ENCODE measurements at regions not wholly inside any gene's neighbourhood (a gene's known extent, or its start where the extent isn't known, plus 50 kb on each side); places are given as distances from the start of the nearest gene placed in this dataset.
A peak's percentile ranks its signal among the peaks of the same experiment; 100 is the strongest.
"Not testable (repeated sequence)": the region's sequence is repeated elsewhere in the genome, so short reads cannot be mapped to it uniquely, and the experiment has no call there.

DNA sequence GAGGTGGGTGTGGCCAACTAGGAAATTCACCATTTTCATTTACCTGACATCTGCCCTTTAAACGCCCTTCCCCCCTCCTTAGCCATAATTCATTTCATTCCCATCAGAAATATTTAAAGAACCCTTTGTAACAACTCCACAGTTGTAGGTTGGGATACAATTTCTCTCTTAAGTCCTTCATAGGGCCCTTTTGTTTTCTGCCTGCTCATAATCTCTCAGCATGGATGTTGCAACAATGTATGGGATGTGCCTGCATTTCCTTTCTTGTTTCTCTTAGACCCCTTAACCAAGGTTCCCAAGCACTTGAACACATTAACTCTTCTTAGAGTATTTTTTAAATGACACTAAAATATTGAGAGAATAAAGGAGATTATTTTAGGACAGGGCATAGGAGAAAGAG, 51.7 kb upstream of the MYO10 start:
- DNase-seq, result no peak

DNA sequence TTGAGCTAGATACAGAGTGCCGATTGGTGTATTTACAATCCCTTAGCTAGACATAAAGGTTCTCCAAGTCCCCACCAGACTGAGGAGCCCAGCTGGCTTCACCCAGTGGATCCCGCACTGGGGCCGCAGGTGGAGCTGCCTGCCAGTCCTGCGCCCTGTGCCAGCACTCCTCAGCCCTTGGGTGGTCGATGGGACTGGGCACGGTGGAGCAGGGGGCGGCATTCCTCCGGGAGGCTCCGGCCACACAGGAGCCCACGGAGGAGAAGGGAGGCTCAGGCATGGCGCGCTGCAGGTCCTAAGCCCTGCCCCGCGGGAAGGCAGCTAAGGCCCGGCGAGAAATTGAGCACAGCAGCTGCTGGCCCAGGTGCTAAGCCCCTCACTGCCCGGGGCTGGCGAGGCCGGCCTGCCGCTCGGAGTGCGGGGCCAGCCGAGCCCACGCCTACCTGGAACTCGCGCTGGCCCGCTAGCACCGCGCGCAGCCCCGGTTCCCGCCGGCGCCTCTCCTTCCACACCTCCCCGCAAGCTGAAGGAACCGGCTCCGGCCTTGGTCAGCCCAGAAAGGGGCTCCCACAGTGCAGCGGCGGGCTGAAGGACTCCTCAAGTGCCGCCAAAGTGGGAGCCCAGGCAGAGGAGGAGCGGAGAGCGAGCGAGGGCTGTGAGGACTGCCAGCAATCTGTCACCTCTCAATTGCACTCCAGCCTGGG, 54.9 kb upstream of the MYO10 start:
- not testable (repeated sequence) for DNase-seq

DNA sequence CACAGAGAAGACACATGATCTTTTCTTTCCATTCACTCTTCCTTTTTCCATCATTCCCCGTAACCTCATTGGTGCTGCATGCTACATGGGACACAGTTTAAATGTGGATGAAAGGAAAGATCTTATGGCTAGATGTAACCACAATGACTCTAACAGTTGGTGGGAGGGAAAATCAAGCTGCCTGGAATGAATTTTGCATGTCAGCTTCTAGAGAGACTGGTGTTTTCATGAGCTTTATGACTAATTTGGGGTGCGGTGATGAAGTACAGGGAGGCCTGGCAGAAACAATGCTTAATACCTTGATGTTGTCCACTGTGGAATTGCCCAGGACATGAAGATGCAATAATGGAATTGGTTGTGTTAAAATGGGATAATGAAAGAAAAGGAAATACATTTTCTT, 55.9 kb upstream of the MYO10 start:
- peak; percentile 2 for DNase-seq

DNA sequence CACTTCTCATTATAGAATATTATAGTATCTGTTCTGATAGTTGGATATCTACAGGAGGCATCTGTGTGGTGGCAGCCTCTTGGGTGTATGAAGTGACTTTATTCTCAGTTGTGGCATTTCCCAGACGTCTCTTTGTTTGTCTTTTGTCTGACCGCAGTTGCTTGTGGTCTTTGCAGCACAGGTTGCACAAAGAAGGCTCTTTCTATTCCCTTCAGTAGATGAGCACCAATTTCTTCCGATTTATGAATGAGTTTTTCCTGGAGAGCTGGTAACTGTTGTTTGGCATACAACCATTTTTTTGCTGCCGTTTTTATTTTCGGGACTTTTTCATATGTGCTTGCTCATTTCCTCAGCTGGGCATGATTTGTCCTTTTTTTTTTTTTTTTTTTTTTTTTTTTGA, 56.4 kb upstream of the MYO10 start:
- peak; percentile 10 for DNase-seq

DNA sequence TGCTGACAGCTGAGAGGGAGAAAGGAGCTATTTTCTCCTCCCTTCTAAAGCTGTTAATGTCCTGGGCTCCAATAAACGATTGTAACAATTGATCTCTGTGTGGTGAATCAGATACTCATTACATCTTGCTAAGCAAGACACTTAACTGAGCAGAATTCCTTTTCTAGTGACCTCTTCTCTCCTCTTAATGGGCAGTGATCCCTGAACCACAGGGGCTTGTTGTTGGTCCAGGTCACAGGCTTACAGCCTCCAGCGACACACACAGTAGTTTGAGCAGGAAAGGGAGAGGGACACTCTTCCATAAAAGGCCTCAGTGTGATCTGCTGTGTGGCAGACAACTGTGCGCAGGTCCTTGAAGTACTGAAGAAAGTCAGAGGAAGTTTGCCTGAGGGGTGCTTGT, 58.5 kb upstream of the MYO10 start:
- no peak for DNase-seq

DNA sequence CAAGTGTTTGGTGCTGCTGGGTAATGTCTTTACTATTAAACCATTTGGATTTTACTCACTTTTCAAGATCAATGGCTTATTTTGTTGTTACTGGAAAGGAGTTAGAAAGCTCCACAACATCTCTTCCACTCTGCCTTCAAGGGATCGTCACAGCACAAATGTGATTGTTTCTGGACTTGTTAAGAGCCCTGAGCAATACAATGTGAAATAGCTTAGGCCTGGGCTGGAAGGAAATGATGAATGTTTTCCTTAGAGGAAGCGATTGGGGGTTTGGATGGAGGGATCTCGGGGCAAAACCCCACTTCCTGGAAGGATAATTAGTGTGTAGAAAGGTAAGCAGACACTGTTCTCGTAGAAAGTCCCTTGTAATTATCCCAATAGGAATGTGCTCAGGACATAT, 59.3 kb upstream of the MYO10 start:
- DNase-seq, result no peak

DNA sequence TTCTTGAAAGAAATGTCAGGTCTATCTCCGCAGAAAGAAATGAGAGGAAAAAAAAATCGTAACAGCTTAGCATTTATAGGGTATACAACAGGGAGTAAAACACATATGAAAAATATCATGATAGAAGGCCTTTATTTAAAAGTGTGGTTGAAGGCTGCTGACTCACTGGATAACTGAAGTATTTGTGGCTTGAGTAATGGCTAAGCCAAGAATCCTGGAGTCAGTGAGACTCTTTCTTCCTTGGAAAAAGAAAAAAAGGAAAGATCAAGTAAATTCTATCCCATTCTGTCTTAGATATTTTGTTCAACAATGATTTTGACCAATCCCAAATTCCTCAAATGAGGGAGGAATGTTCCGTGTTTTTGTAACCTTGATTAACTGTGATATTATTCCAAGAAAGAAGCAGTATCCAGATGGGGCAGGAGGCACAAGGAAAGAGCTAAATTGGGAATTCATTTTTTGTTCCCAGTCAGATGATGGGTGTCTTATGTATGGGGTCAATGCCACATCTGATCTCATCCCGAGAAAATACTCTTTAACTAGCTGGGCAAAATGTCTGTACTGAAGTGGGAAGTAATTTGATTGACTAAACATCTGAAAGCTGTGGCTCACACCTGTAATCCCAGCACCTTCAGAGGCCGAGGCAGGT, 64.3 kb upstream of the MYO10 start:
- DNase-seq, result no peak

DNA sequence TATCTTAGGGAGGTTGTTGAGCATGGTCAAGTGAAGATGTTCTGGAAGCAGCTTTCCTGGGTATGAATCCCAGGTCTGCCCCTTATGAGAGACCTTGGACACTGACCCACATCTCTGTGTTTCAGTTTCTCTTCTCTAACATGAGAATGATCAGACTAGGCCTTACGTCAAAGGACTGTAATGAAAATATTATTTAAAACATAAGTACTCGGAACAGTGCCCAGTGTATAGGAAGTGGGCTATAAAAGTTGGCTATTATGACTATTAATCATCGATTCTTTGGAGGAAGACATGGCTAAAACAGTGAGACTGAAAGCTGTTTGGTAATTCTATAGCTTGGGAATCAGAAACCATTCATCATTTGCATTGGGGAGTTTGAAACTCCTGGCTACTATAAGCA, 65.3 kb upstream of the MYO10 start:
- DNase-seq, result no peak

DNA sequence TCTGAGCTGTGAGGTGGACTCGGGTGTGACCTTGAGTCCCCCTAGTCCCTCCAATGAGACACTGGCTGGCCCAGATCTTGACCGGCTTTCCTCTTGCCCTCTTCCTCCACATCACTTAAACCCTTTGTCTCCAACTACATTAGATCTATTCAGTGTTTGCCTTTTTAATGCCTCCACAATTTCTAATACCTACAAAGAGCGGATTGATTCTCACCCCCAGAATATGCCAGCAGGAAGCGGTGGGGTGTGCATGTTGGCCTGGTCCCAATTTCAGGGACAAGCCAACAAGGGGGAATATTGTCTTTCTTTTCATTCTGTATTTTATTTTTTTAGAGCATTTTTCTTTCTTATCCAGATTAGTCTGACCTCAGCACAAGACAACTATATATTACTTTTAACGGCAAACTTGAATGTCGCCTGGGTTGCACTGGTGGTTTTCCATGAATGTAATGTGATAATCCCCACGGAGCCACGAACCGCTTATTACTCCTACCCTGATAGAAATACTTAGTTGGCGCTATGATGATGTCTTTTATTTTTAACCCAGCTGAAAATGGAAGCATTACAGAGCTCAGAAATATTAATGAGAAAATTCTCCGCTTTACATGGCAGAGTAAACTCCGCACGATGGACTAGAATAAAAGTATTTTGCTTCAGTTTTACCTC, 68.5 kb upstream of the MYO10 start:
- DNase-seq, result no peak

DNA sequence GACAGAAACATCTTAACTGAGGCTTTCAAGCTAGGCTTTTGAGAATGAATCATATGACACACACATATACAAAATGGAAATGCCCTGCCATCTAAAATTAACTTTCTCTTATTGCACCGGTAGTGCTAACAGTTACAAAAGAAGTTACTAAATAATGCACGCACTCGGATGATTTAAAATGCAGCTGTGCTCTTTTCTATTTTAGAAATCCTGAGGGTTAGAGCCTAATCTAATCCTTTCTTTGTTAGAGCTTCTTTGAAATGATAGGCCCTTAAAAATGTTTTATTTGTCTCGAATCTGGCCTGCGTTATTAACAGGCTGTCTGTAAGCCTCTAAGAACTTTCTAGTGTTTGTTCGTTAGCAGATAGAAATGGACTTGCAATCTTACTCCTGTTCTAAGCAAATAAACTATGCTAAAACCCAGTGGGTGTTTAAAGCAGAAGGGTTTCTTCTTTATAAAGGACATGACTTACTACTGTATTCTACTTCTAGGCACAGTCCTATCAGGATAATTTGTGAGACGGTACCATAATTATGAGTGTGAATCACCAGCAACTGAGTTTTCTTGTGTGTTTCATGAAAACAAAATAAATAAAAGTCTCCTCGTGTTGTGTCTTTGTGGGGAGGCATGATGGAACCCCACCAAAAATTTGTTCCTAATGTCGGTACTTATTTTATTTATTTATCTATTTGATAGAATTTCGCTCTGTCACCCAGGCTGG, 69.2 kb upstream of the MYO10 start:
- DNase-seq, result no peak

DNA sequence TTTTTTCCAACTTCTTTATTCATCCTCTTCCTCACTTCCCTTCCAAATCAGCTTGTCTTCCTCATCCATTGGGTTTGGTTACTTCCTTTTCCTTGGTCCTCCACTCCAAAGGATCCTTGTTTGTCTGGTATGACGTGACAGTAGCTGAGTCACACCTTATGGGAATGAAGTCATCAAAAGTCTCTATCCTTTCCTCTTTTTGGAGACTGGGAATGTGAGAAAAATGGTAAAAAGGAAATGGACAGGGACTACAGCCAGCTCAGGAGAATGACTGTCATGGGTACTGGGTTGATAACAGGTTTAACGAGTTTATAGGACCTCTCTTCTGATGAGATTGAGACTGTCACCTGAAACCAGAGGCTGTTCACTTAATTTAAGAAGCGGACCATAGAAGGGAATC, 76.2 kb upstream of the MYO10 start:
- DNase-seq, result no peak

DNA sequence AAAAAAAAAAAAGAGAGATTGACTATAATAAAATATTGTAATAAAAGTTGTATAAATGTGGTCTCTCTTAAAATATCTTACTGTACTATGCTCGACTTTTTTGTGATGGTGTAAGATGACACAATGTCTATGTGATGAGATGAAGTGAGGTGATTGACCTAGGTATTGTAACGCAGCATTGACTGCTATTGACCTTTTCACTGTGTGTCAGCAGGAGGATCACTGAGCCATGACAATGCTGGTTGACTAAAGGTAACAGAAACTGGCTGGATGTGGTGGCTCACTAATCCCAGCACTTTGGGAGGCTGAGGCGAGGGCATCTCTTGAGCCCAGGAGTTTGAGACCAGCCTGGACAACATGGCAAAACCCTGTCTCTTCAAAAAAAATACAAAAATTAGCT, 78.6 kb upstream of the MYO10 start:
- DNase-seq, result no peak

DNA sequence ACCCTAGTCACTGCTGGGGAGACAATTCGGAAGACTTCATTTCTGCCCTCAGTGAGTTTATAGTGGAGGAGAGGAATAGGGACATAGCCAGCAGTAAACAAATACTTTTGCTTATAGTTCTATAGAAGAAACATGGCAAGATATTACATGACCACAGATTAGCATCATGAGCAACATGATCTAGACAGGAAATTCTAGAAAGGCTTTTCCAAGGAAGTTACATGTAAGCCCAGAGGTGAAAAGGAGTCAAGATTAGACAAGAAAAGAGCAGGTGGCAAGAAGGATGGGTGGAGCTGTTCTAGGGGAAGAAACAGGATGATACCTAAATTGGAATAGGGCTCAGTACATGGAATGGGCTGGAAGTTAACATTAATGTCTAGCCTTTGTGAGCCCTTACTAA, 82.8 kb upstream of the MYO10 start:
- no peak for DNase-seq

DNA sequence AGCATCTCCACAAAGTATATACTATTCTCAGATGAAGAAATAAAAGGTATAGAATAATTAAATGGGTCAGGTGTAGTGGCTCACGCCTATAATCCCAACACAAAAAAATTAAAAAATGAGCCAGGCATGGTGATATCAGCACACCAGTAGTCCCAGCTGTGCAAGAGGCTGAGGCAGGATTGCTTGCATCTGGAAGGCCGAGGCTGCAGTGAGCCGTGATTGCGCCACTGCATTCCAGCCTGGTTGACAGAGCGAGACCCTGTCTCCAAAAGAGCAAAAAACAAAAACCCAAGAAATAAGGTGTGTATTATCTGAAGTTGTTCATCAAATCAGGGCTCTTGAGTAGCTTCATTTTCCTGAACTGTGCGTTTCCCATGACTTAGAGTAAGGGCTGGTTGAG, 83.2 kb upstream of the MYO10 start:
- no peak for DNase-seq

DNA sequence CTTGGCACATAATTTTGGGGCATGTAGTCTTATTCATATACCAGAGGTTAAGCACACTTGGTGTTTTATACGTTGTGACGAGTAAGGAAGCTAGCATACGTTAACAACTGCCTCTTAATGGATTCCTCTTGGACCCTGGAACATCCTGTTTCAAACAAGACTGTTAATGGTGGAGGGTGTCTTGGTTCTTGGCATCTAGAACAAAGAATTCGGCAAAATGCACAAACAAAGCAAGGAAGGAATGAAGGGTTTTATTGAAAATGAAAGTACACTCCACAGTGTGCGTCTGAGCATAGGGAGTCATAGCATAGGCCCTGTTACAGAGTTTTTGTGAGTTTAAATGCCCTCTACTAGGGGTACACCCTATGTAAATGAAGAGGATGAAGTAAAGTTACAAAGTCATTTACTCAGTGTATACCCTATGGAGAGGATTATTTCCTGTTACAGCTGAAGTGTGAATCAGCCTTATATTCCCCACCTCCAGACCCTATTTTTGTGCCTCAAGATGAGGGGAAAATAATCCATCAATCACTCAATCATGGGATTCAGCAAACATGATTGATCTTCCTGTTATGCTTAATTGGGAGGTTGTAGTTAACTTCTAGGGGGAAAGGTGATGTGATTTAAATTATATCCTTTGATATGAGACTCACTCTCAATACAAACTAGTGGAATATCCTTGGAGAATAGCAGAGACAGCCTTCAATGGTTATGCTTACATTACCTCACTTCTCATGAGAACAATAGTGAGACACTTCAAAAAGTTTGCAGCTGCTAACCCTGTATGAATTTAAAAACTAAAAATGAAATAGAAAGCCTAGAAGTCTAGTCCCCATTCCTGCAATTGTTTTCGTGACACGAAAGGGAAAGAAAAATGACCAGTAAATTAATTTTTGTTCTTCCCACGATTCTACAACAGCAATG, 84.9 kb upstream of the MYO10 start:
- no peak for DNase-seq

DNA sequence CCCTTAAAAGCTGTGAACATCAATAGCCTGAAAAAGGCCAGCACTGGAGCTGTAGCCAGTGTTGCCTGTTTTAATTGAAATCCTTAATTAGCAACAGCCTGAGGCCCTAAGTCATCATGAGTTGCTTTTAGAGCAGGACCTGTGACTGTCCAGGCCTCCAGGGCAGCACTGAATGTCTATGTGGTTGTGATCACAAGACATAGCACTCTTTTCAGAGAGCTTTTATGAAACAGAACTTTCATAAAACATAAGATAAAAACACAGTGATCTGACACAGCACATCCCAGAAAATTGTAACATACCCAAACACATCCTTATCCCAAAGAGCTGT, 85.5 kb upstream of the MYO10 start:
- DNase-seq, result no peak

DNA sequence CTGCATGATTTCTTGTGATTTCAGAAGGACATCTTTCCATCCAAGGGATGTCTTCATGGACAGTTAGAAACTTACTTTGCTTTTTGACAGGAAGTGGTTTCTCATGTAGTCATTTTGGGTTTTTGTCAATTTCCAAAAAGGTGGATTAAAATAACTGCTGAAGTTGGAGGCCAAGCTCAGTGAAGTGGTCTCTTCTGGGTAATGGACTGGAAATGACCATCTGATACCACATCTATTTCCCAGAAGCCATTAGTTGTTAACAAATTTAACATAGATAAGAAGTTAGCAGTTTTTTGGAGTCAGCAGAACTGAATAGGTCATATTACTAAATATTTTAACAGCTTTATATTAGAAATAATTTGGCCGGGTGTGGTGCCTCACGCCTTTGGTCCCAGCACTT, 86.2 kb upstream of the MYO10 start:
- DNase-seq, result no peak

DNA sequence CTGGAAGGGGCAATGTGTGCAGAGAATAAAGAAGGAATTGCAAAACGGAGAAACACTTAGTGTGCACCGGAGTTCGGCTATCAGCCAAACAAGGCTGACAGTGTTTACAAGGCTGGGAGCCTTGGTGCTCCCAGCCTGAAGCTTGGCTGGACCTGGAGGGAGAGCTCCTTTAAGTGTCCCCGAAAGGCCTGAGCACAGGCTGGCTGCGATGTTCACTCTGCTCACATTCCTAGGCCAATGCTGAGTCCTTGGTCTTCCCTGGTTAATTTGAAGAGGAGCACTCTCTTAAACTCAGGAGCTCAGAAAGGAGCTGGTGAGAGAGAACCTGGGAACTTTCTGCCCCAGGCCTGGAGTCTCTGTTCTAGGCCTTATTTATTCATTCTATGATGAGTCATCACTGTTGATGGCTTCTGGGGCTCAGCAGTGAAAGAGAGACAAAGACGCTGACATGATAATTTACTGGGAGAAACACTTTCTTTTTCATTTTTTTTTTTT, 88.6 kb upstream of the MYO10 start:
- DNase-seq, result no peak

DNA sequence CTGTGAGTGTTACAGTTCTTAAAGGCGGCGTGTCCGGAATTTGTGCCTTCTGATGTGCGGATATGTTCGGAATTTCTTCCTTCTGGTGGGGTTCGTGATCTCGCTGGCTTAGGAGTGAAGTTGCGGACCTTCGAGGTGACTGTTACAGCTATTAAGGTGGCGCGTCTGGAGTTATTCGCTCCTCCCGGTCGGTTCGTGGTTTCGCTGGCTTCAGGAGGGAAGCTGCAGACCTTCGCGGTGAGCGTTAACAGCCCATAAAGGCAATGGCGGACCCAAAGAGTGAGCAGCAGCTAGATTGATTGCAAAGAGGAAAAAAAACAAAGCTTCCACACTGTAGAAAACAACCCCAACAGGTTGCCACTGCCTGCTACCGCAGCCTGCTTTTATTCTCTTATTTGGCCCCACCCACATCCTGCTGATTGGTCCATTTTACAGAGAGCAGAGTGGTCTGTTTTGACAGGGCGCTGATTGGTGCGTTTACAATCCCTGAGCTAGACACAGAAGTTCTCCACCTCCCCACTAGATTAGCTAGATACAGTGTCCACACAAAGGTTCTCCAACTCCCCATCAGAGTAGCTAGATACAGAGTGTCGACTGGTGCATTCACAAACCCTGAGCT, 95.7 kb upstream of the MYO10 start:
- not testable (repeated sequence) for DNase-seq

DNA sequence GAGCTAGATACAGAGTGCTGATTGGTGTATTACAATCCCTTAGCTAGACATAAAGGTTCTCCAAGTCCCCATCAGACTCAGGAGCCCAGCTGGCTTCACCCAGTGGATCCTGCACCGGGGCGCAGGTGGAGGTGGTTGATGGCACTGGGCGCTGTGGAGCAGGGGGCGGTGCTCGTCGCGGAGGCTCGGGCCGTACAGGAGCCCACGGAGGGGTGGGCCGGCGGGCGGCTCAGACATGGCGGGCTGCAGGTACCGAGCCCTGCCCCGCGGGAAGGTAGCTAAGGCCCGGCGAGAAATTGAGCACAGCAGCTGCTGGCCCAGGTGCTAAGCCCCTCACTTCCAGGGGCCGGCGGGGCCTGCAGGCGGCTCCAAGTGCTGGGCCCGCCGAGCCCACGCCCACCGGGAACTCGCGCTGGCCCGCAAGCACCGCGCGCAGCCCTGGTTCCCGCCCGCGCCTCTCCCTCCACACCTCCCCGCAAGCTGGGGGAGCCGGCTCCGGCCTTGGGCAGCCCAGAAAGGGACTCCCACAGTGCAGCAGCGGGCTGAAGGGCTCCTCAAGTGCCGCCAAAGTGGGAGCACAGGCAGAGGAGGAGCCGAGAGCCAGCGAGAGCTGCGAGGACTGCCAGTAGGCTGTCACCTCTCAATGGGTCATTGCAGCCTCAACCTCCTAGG, 96.4 kb upstream of the MYO10 start:
- DNase-seq, result not testable (repeated sequence)

DNA sequence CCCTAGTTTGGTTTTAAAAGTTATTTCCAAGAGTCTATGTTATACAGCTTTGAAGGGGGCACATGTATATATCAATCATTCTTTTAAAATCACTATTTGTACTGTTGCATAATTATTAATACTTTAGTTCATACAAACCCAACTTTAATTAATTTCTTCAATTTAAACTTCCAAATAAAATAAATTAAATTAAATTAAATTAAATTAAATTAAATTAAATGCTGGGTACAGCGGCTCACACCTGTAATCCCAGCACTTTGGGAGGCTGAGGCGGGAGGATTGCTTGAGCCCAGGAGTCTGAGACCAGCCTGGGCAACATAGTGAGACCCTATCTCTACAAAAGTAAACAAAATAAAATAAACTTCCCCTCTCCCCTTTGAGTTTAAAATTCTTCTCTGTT, 98.9 kb upstream of the MYO10 start:
- not testable (repeated sequence) for DNase-seq

DNA sequence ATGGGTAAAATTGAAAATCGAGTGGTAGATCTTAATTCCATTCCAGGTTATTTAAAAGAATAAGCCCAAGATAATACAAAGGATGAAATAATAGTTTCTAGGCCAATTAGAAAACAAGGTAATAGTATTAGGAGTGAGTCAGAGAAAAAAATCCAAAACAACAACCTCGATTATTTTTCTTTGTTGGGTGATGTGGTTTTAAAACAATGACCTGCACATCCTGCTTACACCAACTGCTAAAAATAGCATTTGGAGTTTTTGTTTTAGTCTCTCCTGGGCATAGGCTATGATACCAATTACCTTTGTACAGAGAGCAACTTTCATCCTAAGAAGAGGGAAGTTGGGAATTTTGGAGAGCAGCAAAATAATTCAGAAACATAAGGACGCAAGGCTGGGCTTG, 101.7 kb upstream of the MYO10 start:
- DNase-seq, result no peak

Data from activated CD4-positive, alpha-beta T cell treated with anti-CD3 and anti-CD28 coated beads, Interleukin-10, Interleukin-2, amounts not matched to agents 100 ng/mL and 50 ng/mL, durations not matched to agents 16 hours and 8 hours (primary cell).